H1 (cell line): ENCODE measurements at regions not wholly inside any gene's neighbourhood (a gene's known extent, or its start where the extent isn't known, plus 50 kb on each side); places are given as distances from the start of the nearest gene placed in this dataset.

ENCODE experiments used
- CTCF ChIA-PET: fragments of 300-600 bp; sonication (Branson Sonifier 250); formaldehyde crosslinking; loops from one replicate; lab custom pipeline; 2021; ENCODE audit not compliant: partially characterized antibody; lab: Charles Lee
- POLR2A ChIA-PET: fragments of 300-600 bp; sonication (Branson Sonifier 250); formaldehyde crosslinking; loops from one replicate; lab custom pipeline; 2021; ENCODE audit warnings: inconsistent platforms; ENCODE audit not compliant: partially characterized antibody; lab: Charles Lee
- DNase-seq, 2 experiments: peaks; one replicate each; pipeline versions ENCODE4 v3.0.0 to v3.0.0-alpha.2; 2010 to 2022; ENCODE audit warnings: low spot score in 2 of 2, low read depth in 1 of 2, mixed read lengths in 1 of 2
- FAIRE-seq: peaks from 2 replicates; lab custom pipeline; 2011; peaks lifted over from hg19 to GRCh38; lab: Jason Lieb, UNC
- H2AFZ ChIP-seq: 2 replicates; pipeline ENCODE4 v1.8.1; 2012; ENCODE audit warnings: low read length, inconsistent platforms
- H2AK5ac ChIP-seq: 2 replicates; pipeline ENCODE4 v1.6.1; 2013; ENCODE audit warnings: low read depth, low read length
- H2BK120ac ChIP-seq: replicated peaks from 2 replicates; pipeline ENCODE3; 2013; ENCODE audit warnings: low read depth, low read length, inconsistent platforms
- H2BK12ac ChIP-seq: 2 replicates; pipeline ENCODE4 v1.6.1; 2013; ENCODE audit warnings: low read depth, low read length
- H2BK15ac ChIP-seq: 2 replicates; pipeline ENCODE4 v1.6.1; 2013; ENCODE audit warnings: low read length
- H2BK20ac ChIP-seq: 2 replicates; pipeline ENCODE4 v1.6.1; 2013; ENCODE audit warnings: low read length
- H2BK5ac ChIP-seq: 2 replicates; pipeline ENCODE4 v1.6.1; 2013; ENCODE audit warnings: low read depth, low read length
- H3K14ac ChIP-seq: 2 replicates; pipeline ENCODE4 v1.6.1; 2013; ENCODE audit warnings: inconsistent platforms; ENCODE audit not compliant: insufficient read length
- H3K18ac ChIP-seq: 2 replicates; pipeline ENCODE4 v1.6.1; 2013; ENCODE audit warnings: low read length; ENCODE audit errors: extremely low read depth
- H3K23ac ChIP-seq: 2 replicates; pipeline ENCODE4 v1.6.1; 2013; ENCODE audit warnings: inconsistent platforms; ENCODE audit not compliant: insufficient read length
- H3K23me2 ChIP-seq: 2 replicates; pipeline ENCODE4 v1.6.1; 2013; ENCODE audit warnings: low read depth, low read length
- H3K27ac ChIP-seq: 2 replicates; pipeline ENCODE4 v1.6.1; 2011; ENCODE audit warnings: low read depth, low read length, inconsistent platforms
- H3K27me3 ChIP-seq, 4 experiments: replicated peaks in 1 of 4; 1 replicate in 1 of 4; 2 replicates in 3 of 4; pipeline versions ENCODE4 v1.6.1 to v1.8.1; 2011 to 2013; ENCODE audit warnings: low read length in 3 of 4, mild to moderate bottlenecking in 3 of 4, inconsistent platforms in 2 of 4, mixed read lengths in 2 of 4, moderate library complexity in 1 of 4; ENCODE audit not compliant: control insufficient read depth in 3 of 4, insufficient read depth in 3 of 4; ENCODE audit errors: extremely low read depth in 1 of 4
- H3K36me3 ChIP-seq, 4 experiments: 2 replicates each; pipeline versions ENCODE4 v1.6.1 to v1.8.1; 2011 to 2013; ENCODE audit warnings: mild to moderate bottlenecking in 4 of 4, low read length in 3 of 4, moderate library complexity in 2 of 4, control low read depth in 1 of 4, inconsistent platforms in 1 of 4; ENCODE audit not compliant: insufficient read depth in 4 of 4, control insufficient read depth in 2 of 4
- H3K4ac ChIP-seq: replicated peaks from 2 replicates; pipeline ENCODE3; 2013; ENCODE audit warnings: low read length, low read depth, mixed read lengths, inconsistent platforms; ENCODE audit not compliant: insufficient read length
- H3K4me1 ChIP-seq, 4 experiments: replicated peaks in 1 of 4; 1 replicate in 1 of 4; 2 replicates in 3 of 4; pipeline versions ENCODE4 v1.6.1 to v1.8.1; 2011 to 2013; ENCODE audit warnings: low read length in 3 of 4, inconsistent platforms in 2 of 4, mixed read lengths in 1 of 4; ENCODE audit not compliant: insufficient read depth in 4 of 4, control insufficient read depth in 3 of 4
- H3K4me2 ChIP-seq, 2 experiments: 2 replicates each; pipeline versions ENCODE4 v1.6.1 to v1.8.1; 2011 to 2013; ENCODE audit warnings: low read depth in 2 of 2, low read length in 2 of 2, control low read depth in 1 of 2, inconsistent platforms in 1 of 2, mild to moderate bottlenecking in 1 of 2; ENCODE audit not compliant: insufficient read depth in 1 of 2
- H3K4me3 ChIP-seq, 4 experiments: fragments of 200-600, 300-600 bp in 1 of 4; sonication (generic), shearing (Covaris generic), sonication (Bioruptor Twin) in 1 of 4; 2 replicates each; pipeline versions ENCODE4 v1.5.1 to v1.8.1; 2011 to 2016; ENCODE audit warnings: low read length in 4 of 4, low read depth in 3 of 4, control low read depth in 2 of 4, inconsistent platforms in 2 of 4, mild to moderate bottlenecking in 2 of 4, mixed read lengths in 1 of 4, moderate library complexity in 1 of 4; ENCODE audit not compliant: insufficient read depth in 2 of 4; ENCODE audit errors: extremely low read depth in 1 of 4
- H3K56ac ChIP-seq: replicated peaks from 2 replicates; pipeline ENCODE3; 2013; ENCODE audit warnings: low read depth, mild to moderate bottlenecking, mixed read lengths, low read length, inconsistent platforms; ENCODE audit not compliant: insufficient read length
- H3K79me1 ChIP-seq: 2 replicates; pipeline ENCODE4 v1.6.1; 2013; ENCODE audit warnings: low read depth, low read length, control low read depth
- H3K79me2 ChIP-seq, 2 experiments: 2 replicates each; pipeline versions ENCODE4 v1.6.1 to v1.8.1; 2012 to 2013; ENCODE audit warnings: low read length in 2 of 2, mild to moderate bottlenecking in 2 of 2, inconsistent platforms in 1 of 2; ENCODE audit not compliant: insufficient read depth in 2 of 2, control insufficient read depth in 1 of 2
- H3K9ac ChIP-seq, 4 experiments: replicated peaks in 1 of 4; 1 replicate in 1 of 4; 2 replicates in 3 of 4; pipeline versions ENCODE4 v1.6.1 to v1.8.1; 2011 to 2013; ENCODE audit warnings: low read depth in 3 of 4, low read length in 3 of 4, control low read depth in 2 of 4, mild to moderate bottlenecking in 2 of 4, moderate library complexity in 2 of 4, inconsistent platforms in 1 of 4; ENCODE audit errors: extremely low read depth in 1 of 4
- H3K9me3 ChIP-seq, 2 experiments: 2 replicates each; pipeline versions ENCODE4 v1.6.1 to v1.8.1; 2012 to 2013; ENCODE audit warnings: mild to moderate bottlenecking in 2 of 2, moderate library complexity in 2 of 2, control low read depth in 1 of 2, inconsistent platforms in 1 of 2, low read depth in 1 of 2, low read length in 1 of 2, mixed read lengths in 1 of 2; ENCODE audit not compliant: insufficient read depth in 2 of 2
- H4K20me1 ChIP-seq, 2 experiments: replicated peaks in 1 of 2; 2 replicates each; pipeline versions ENCODE3 to v1.8.1; 2011 to 2013; ENCODE audit warnings: inconsistent platforms in 2 of 2, low read length in 2 of 2, mild to moderate bottlenecking in 1 of 2; ENCODE audit not compliant: insufficient read depth in 2 of 2, control insufficient read depth in 1 of 2
- H4K5ac ChIP-seq: 2 replicates; pipeline ENCODE4 v1.6.1; 2013; ENCODE audit warnings: low read length, low read depth, mixed read lengths, inconsistent platforms; ENCODE audit not compliant: insufficient read length
- H4K8ac ChIP-seq: 2 replicates; pipeline ENCODE4 v1.8.0; 2013; ENCODE audit warnings: mild to moderate bottlenecking, moderate library complexity, low read length, inconsistent platforms; ENCODE audit not compliant: insufficient read depth; ENCODE audit errors: extremely low read depth
- H4K91ac ChIP-seq: replicated peaks from 2 replicates; pipeline ENCODE3; 2013; ENCODE audit warnings: low read length, mixed read lengths, inconsistent platforms; ENCODE audit not compliant: insufficient read length
- CREB1 ChIP-seq: IDR thresholded peaks from 2 replicates; pipeline ENCODE4 v1.6.1; 2012; ENCODE audit warnings: inconsistent platforms
- EZH2 ChIP-seq: fragments of 200-600 bp; sonication (generic); IDR thresholded peaks from 2 replicates; pipeline ENCODE4 v1.7.1; 2012; ENCODE audit warnings: low read depth, mild to moderate bottlenecking, moderate library complexity, low read length, inconsistent platforms; ENCODE audit not compliant: severe bottlenecking
- SIX5 ChIP-seq: IDR thresholded peaks from 2 replicates; pipeline ENCODE4 v1.6.1; 2011; ENCODE audit warnings: mild to moderate bottlenecking, low read depth, low read length
- TBP ChIP-seq: IDR thresholded peaks from 2 replicates; pipeline ENCODE4 v1.6.1; 2011; ENCODE audit warnings: low read depth, low read length, improper control_type of control experiment
- WGBS, 2 experiments: shearing (Covaris generic) in 1 of 2; methylation state at CpG; one replicate each; pipeline versions ENCODE4 v1.1.6 to v1.1.7; 2013 to 2015; ENCODE audit warnings: low lambda C conversion rate in 2 of 2, mixed read lengths in 2 of 2, inconsistent platforms in 1 of 2, low coverage in 1 of 2, missing lambda C conversion rate in 1 of 2; ENCODE audit not compliant: insufficient replicate concordance in 2 of 2, insufficient coverage in 1 of 2, insufficient read length in 1 of 2; ENCODE audit errors: extremely low coverage in 1 of 2, missing lambda C conversion rate in 1 of 2; 5-methylcytosine and 5-hydroxymethylcytosine counted together

GRCh38 chr2:8107150-8107549 is 574.7 kb upstream of the ID2 start:
- no peak overlapping the region for H2BK15ac ChIP-seq

More at GRCh38 chr2:8107150-8107549, 574.7 kb upstream of the ID2 start:
- no peak overlapping the region for H4K91ac ChIP-seq
- no peak overlapping the region for H3K18ac ChIP-seq
- no peaks in the 10 kb centered on the region for H3K27me3 ChIP-seq
- POLR2A ChIA-PET: no interaction called here
- no peak overlapping the region for H4K5ac ChIP-seq
- H3K9ac ChIP-seq: no peak overlapping the region
- TF ChIP-seq CREB1 (no peak), TBP (no peak), EZH2 (no peak), SIX5 (no peak)
- TF ChIP-seq, all 59 proteins: peak for 0
- Histone ChIP-seq H3K23ac (no peak overlapping the region), H3K4me3 (no peak overlapping the region), H4K20me1 (no peaks in the 10 kb centered on the region), H3K4ac (no peak overlapping the region), H3K36me3 (no peaks in the 10 kb centered on the region), H2BK120ac (no peak overlapping the region), H2BK20ac (no peak overlapping the region), H2BK12ac (no peak overlapping the region), H2AFZ (no peak overlapping the region), H2AK5ac (no peak overlapping the region), H4K8ac (no peak overlapping the region), H3K4me1 (peaks cover 0 to 2% (median 0%) of the 10 kb centered on the region in 4 experiments; a peak in 2 of 7 replicates), H3K14ac (no peak overlapping the region), H3K4me2 (no peak overlapping the region), H2BK5ac (no peak overlapping the region), H3K79me1 (no peaks in the 10 kb centered on the region), H3K23me2 (no peaks in the 10 kb centered on the region), H3K79me2 (no peaks in the 10 kb centered on the region), H3K56ac (no peak overlapping the region), H3K9me3 (peaks cover 3 to 4% of the 10 kb centered on the region in 2 experiments; a peak in 1 of 4 replicates), H3K27ac (no peak overlapping the region)
- FAIRE-seq (no peak), DNase-seq (no peak)
- 39% methylated on average over 1 of the region's 1 CpG; no CpG with 5 or more reads in 1 of the 2 experiments for WGBS, 2 experiments
- CTCF ChIA-PET: no interaction called here
